ENCODE measurements at regions not wholly inside any gene's neighbourhood (a gene's known extent, or its start where the extent isn't known, plus 50 kb on each side); places are given as distances from the start of the nearest gene placed in this dataset.
"Not testable (repeated sequence)": the region's sequence is repeated elsewhere in the genome, so short reads cannot be mapped to it uniquely, and the experiment has no call there.

- no peak for DNase-seq
Measured at GRCh38 chr4:31204874-31205273, 484.7 kb downstream of the PCDH7 start.

GRCh38 chr4:31220921-31221320, 500.8 kb downstream of the PCDH7 start:
- DNase-seq: no peak

GRCh38 chr4:31228068-31228467, 507.9 kb downstream of the PCDH7 start:
- no peak for DNase-seq

DNA sequence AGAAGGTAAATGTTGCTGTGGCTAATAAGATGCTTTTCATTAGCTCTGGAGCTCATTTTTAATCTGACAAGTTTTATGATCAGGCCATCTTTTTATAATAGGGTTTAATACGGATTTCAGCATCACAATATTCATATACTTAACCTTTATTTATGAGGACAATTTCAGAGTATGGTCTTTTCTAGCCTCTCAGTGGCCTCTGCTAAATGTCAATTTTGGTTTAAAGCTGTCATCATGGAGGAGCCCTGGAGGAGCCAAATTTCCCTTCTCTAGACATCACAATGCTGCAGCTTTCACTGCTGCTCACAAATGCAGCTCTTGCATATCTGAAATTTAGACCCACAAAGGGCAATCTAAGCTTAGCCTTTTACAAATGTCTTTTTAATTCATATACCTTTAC, 510.4 kb downstream of the PCDH7 start:
- no peak for DNase-seq

GRCh38 chr4:31234494-31234893, 514.3 kb downstream of the PCDH7 start:
- no peak for DNase-seq

DNA sequence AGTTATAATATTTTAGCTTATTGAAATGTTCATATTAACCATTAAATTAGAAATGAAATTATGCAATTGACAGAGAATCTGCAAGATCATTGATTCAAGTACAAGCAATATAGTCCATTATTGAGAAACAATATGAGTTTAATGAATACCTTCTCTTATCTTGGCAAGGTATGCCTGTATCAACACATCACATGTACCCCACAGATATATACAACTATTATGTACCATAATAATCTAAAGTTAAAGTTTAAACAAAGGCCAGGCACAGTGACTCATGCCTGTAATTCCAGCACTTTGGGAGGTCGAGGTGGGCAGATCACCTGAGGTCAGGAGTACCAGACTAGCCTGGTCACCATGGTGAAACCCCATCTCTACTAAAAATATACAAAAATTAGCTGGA, 514.7 kb downstream of the PCDH7 start:
- DNase-seq: no peak

GRCh38 chr4:31236020-31236638, 516.0 kb downstream of the PCDH7 start:
- no peak for DNase-seq

DNA sequence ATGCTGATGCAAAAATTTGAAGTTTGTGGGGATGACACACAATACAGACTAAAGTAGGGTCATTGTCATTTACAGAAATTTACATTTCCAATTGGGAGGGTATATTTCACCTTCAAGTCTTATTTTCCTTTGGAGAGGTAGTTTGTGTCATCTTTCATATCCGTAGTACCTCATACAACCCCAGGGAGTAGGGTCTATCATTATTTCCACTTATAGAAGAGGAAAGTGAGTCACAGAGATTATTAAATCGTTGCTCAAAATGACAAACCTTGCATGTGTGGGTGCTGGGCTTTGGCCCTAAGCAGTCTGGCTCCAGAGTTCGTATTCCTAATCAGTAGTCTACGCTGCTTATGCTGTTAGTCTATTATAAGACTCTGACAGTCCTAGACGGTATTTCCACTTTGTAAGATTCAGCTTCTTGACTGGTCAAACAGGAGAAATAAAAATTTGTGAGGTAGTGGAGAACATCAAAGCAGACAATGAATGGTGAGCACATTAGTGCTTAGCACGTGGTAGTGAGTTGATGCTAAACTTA, 516.5 kb downstream of the PCDH7 start:
- no peak for DNase-seq

DNA sequence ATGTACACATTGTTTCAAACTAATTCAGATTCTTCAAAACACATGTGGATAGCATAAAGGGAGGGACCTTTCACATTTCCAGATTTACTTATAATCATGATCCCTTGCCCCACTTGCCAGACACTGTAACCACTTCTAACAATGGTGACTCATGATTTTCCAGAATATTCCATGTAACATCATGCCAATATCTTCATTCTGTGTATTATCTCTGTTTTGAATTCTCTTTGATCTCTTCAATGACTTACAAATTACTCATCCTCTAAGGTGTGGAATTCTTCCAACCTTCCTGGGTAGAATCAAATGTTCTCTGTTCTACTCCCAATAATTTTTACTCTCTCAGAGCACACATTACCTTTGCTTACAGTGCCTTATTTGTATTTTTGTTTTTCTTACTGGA, 517.1 kb downstream of the PCDH7 start:
- no peak for DNase-seq

- no peak for DNase-seq
Measured at GRCh38 chr4:31239886-31240285, 519.7 kb downstream of the PCDH7 start.

- DNase-seq: no peak
Measured at GRCh38 chr4:31241504-31242106, 521.4 kb downstream of the PCDH7 start.

DNA sequence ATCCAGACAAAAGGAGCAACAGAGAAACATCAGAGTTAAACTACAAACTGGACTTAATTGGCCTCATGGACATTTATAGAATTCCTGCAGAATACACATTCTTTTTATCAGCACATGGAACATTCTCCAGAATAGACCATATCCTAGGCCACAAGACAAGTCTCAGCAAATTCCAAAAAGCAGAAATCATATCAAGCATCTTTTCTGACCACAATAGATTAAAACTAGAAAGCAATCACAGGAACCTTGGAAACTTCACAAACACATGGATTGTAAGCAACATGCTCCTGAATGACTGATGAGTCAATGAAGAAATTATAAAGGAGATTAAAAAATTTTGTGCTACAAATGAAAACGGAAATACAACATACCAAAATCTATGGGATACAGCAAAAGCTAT, 526.7 kb downstream of the PCDH7 start:
- no peak for DNase-seq

DNA sequence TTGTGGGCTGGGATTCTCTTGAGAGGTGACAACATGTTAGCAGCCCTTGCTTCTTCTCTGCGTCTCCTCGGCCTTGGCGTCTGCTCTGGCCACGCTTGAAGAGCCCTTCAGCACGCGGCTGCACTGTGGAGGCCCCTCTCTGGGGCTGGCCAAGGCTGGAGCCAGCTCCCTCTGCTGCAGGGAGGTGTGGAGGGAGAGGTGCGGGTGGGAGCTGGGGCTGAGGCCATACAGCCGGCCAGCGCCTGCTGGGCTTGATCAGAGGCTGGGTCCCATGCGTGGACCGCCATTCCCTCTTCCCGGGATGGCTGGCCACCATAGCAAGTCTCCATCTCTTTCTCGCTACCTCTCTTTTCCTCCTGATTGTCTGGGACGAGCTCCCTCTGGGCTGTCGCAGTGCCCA, 539.0 kb downstream of the PCDH7 start:
- no peak for DNase-seq

GRCh38 chr4:31261632-31262031, 541.5 kb downstream of the PCDH7 start:
- no peak for DNase-seq

DNA sequence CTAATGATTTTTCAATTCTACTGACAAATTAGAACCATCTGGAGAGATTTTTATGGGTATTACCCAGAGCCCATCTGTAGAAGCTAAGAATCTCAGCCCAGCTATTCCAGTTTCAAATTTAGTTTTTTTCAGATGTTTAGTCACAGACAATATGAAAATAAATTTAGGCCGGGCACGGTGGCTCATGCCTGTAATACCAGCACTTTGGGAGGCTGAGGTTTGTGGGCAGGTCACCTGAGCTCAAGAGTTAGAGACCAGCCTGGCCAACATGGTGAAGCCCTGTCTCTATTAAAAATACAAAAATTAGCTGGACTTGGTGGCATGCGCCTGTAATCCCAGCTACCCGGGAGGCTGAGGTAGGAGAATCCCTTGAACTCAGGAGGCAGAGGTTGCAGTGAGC, 545.9 kb downstream of the PCDH7 start:
- not testable (repeated sequence) for DNase-seq

GRCh38 chr4:31272331-31273061, 552.3 kb downstream of the PCDH7 start:
- no peak for DNase-seq

- no peak for DNase-seq
Measured at GRCh38 chr4:31275906-31276305, 555.7 kb downstream of the PCDH7 start.

DNA sequence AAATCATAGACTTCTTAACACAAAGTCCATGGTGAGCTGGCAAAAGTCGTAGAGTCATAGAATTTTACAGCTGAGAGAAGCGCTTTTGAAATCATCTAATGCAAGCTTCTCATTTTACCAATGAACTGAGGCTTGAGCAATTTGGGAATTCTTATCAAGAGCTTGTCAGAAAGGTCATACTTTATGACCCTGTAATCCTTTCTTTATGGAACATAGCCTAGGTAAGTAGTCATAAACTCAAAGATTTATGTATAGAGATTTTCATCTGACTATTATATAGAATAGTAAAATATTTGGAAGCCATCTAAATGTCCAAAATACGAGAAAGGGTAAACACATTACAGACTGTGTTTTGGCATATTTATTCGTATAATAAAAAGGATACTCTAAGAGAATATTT, 563.5 kb downstream of the PCDH7 start:
- DNase-seq: no peak

GRCh38 chr4:31290836-31291235, 570.7 kb downstream of the PCDH7 start:
- no peak for DNase-seq

GRCh38 chr4:31291238-31291637, 571.1 kb downstream of the PCDH7 start:
- DNase-seq: no peak

DNA sequence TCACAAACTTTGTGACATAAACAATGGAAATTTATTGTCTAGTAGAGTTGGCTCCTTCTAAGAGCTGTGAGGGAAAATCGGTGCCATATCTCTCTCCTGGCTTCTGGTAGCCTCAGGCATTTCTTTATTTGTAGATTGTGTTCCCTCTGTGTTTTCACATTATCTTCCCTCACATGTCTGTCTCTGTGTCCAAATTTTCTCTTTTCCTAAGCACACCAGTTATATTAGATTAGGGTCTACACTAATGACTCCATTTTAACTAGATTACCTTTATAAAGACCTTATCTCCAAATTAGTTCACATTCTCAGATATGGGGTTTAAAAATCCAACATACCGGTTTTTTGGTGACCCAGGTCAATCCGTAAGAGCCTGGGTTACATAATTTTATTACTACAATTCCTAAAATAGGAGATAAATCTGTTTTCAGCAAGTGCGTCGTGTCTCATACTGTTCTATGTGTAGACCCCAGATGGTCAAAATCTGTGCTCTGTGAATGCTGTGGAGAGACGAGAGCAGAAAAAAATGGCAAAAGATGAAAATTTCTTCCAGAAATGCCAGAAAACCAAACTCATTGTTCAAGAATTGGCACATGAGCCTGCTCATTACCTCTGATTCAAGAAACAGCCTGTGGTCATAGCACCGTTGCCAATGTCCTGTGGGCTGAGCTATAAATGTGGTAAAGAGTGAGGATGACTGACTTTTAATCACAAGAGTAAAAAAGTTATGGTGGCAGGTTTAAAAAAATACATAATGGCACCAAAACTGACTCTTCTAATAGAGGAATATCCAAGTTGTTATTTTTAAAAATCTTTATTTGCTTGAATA, 574.7 kb downstream of the PCDH7 start:
- no peak for DNase-seq

DNA sequence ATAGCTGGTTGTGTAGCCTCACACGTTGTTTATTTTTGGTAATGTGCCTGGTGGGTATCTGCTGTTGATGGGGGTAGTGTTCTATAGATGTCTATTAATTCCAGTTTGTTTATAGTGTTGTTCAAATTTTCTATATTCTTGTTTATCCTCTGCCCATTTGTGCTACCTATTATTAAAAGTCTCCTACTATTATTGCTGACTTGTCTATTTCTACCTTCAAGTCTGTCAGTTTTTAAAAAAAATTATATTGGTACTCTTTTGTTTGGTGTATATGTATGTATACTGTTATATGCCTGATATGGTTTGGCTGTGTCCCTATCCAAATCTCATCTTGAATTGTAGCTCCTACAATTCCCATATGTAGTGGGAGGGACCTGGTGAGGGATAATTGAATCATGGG, 578.6 kb downstream of the PCDH7 start:
- DNase-seq: no peak

DNA sequence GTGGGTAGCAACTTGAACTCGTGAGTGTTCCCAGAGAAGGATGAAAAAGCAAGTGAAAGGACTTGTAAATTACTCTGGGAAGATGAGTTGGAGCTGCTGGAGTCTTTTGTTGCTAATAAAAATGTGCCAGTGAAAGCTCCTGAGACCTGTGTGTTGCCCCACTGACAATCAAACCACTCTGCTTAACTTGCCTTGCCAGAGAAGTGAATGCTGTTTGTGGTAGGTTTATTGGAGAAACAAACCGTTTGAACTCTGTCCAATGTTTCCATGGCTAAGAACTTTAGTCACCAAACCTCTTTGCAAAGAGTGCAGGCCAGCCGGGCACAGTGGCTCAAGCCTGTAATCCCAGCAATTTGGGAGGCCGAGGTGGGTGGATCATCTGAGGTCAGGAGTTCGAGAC, 586.9 kb downstream of the PCDH7 start:
- DNase-seq: no peak

Data from suppressor macrophage treated with lipopolysaccharide for 1 hour (primary cell).